HG03196 (cell line): ENCODE measurements at regions not wholly inside any gene's neighbourhood (a gene's known extent, or its start where the extent isn't known, plus 50 kb on each side); places are given as distances from the start of the nearest gene placed in this dataset.
"Not testable (repeated sequence)": the region's sequence is repeated elsewhere in the genome, so short reads cannot be mapped to it uniquely, and the experiment has no call there.

ENCODE experiments used
- ATAC-seq: cut with Tn5 transposase; IDR thresholded peaks from one replicate; pipeline ENCODE4 v1.9.1; 2021; ENCODE audit not compliant: unreplicated experiment

DNA sequence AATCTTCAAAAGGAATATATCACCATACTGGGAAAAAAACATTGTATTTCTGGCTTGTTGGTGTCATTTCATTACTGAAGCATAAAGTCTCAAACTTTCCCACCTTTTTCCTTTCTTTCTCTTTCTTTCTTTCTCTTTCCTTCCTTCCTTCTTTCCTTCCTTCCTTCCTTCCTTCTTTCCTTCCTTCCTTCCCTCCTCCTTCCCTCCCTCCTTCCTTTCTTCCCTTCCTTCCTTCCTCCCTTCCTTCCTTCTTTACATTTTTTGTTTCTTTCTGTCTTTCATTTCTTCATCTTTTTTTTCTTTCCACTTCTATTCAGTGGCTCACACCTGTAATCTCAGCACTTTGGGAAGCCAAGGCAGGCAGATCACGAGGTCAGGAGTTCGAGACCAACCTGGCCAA, 1160.7 kb downstream of the PCDH7 start:
- ATAC-seq = not testable (repeated sequence)

DNA sequence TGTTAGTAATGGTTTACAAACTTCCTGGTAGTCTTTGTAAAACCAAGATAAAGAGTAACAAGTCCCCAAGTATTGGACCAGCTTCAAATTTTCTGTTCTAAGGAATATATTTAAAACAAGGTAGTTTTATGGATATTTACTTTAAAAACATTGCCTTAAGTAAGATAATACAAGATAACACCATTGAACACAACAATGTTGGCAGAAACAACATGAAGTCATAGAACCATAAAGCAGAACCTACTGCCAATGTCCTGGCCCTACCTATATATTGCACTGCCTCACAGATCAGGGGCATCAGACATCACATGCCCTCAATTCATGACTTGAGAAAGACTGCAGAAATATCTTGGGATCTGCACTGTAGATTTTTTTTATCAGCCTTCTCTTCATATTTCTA, 1176.2 kb downstream of the PCDH7 start:
- no peak for ATAC-seq

DNA sequence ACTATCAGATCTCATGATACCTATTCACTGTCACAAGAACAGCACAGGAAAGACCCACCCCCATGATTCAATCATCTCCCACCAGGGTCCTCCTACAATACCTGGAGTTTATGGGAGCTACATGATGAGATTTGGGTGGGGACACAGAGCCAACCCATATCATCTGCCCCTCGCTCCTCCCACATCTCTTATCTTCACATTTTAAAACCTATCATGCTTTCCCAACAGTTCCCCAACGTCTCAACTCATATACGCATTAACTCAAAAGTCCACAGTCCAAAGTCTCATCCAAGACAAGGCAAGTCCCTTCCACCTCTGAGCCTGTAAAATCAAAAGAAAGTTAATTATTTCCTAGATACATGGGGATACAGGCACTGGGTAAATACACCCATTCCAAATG, 1185.2 kb downstream of the PCDH7 start:
- no peak for ATAC-seq

DNA sequence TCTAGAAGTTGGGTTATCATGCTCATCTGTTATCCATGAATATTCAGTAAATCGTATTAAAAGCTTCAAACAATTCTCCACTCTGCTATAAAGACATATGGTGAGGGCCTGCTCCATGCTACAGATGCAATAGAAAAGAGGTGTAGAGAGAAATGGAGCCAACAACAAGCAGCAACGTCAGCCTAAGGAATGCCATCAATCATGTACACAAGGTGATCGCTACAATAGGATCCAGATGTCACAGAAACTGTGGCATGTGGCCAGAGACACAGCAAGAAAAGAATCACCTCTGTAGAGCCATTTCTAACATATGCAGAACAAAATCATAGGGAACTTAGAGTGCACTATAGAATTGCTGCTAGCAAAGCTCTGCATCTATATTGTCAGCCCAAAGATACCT, 1188.1 kb downstream of the PCDH7 start:
- no peak for ATAC-seq

DNA sequence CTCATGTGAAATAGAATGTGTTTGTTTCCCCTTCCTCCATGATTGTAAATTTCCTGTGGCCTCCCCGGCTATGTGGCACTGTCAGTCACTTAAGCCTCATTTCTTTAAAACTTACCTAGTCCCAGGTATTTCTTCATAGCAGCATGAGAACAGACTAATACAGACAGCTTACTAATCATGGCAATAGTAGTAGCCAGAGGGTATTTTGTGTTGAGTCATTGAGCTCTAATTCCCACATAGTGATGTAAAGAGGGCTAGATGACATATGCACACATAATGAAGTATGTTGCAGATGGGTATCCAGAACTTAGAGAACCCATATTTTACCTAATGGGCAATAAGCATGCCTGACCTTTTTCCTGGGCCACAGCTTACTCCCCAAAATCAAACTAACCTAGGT, 1197.2 kb downstream of the PCDH7 start:
- no peak for ATAC-seq

DNA sequence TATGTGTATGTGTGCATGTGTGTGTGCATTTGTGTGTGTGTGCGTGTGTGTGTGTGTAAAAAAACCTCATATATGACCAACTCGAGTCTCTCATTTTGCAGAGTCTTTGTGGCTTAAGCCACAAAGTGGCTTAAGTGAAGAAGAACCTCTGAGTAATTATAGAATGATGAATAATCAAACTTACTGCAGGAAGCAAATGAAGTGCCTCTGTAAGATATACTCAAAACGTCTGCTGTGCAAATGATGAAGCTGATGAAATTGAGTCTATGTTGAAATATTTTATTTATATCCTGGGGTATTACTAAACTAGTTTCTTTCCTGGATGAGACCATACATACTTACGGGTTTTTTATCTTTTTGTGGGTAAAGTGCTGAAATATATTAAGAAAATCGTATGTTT, 1198.7 kb downstream of the PCDH7 start:
- ATAC-seq = no peak

DNA sequence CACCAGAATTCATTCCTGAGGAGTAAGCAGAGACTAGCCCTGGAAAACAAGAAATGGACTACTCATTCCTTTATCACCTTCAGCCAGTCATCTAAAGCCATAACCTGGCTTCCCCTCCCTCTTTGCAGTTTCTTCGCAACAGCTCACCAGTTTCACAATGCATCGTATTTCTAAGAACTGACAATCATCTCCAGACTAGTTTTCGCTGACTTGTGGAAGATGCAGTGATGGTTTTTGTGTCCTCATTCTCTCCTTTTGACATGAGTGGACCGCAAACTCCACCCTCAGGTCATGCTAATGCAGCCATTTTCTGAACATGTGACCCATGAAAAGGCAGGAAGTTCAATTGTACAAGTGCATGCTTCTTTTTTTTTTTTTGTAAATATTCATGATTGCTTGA, 1203.5 kb downstream of the PCDH7 start:
- no peak for ATAC-seq

DNA sequence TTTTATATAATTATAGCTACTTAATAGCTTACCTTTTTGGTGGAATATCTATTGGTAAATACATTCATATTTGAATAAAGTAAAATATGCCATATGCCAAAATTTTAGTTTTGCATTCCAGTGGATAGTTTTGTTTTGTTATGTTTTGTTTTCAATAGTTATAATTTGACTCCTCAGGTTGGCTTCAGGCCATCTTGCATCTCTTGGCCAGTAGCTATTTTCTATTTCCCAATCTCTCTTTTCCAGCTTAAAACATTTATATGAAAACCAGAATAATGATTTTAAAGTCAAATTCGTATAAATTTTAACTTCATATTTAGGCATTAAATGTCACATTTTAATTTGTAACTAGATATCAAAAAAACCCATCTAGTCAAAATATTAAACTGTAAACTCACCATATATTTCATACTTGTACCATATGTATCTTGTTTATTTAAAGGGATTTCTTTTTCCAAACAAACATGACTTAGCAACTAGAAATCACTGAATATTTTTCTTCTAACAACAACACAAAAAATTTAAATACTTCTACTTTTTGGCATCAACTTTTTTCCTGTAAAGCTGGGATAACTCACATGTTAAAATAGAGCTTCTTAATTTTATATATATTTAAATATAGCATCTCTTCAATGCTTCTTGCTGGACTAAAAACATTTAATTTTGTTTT, 1209.6 kb downstream of the PCDH7 start:
- ATAC-seq = no peak

DNA sequence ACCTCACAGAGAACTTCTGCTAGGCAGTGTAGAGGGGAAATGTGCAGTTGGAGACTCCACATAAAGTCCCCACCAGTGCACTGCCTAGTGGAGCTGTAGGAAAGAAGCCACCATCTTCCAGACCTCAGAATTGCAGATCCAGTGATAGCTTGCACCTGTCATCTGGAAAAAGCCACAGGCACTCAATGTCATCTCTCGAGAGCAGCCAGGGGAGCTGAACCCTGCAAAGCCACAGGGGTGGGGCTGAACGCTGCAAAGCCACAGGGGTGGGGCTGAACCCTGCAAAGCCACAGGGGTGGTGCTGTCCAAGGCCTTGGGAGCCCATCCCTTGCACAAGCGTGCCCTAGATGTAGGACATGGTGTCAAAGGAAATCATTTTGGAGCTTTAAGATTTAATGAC, 1226.3 kb downstream of the PCDH7 start:
- no peak for ATAC-seq

DNA sequence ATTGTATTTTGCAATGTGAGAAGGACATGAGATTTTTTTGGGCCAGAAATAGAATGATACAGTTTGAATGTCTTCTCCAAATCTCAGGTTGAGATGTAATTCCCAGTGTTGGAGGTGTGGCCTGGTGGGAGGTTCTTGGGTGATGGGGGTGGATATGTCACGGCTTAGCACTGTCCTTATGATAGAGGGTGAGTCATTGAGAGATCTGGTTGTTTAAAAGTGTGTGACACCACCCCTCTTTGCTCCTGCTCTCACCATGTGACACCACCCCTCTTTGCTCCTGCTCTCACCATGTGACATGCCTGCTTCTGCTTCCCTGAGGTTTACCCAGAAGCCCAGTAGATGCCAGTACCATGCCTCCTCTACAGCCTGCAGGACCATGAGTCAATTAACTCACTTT, 1226.9 kb downstream of the PCDH7 start:
- ATAC-seq = no peak

DNA sequence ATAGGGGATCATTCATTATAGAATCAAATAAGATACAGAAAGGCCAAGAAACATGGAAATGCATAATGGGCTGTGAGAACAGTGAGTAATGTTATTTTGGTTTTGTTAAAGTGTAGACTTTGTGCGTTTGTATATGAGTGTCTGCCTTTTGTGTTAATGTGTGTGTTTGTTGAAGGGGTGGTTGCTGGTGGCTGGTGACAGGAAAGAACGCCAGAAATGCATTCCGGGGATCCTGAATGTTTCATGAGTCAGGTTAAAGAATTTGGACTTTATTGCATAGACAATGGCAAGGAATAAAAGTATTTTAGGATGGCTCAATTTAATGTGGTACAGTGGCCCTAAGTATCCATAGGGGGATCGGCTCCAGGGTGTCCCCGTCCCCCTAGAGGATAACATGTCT, 1228.9 kb downstream of the PCDH7 start:
- no peak for ATAC-seq

DNA sequence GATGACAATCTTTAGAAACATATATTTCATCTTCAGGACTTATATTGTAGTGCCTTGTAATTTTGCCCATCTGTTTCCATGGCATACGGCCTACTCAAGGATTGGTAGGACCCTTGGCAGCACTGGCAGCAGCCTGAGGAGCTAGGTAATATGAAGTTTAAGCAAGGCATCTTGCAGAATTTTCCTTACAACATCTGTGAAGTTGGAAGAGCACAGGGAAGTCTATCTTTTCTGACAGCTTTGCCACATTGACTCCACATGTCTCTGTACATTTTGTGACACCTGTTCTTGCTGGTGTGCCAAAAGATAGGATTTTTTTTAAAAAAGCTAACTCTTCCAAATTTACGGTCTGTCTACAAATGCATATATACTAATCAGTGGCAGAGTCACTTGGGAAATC, 1235.2 kb downstream of the PCDH7 start:
- ATAC-seq = no peak

DNA sequence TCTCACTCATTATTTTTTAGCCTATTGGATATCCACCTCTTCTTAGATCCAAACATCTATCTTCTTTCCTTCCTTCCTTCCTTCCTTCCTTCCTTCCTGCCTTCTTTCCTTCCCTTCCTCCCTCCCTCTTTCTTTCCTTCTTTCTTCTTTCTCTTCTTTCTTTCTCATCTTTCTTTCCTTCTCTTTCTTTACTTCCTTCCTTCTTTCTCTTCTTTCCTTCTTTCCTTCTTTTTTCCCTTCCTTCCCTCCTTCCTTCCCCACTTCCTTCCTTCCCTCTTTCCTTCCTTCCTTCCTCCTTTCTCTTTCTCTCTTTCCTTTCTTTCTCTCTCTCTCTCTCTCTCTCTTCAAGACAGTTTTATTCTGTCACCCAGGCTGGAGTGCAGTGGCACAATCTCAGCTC, 1239.8 kb downstream of the PCDH7 start:
- ATAC-seq = no peak

DNA sequence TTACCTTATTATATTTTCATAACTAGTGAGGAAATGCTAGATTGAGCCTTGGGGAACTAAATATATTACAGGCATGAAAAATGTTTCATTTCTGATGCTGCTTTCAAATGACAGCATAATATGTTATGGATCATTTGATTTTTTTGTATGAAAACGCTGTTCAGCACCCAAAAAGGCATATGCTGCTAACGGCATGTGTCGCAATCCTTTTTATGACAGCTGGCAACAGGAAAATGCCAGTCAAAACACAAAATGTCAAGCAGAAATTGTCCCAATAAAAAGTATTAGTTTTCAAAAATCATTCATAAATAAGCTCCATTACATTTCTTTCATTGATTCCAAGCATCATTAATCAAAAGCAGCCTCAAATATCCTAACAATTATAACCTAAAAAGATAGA, 1244.5 kb downstream of the PCDH7 start:
- no peak for ATAC-seq

DNA sequence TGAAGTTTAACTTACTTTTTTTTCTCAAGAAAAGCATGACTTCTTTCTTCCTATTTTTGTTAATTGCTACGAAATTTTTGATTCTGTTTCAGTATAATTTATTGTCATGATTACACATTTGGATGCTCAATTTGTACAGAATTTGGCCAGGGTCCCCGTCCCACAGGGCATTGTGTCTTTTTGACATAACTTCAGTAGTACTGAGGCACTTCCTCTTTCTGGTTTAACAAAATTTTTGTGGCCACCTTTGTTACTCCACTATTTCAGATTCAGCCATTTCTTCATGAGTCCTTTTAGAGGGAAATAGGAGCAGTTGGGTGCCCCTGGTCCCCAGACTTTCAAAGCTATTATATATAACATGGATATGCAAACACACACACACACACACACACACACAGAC, 1248.7 kb downstream of the PCDH7 start:
- ATAC-seq = no peak

DNA sequence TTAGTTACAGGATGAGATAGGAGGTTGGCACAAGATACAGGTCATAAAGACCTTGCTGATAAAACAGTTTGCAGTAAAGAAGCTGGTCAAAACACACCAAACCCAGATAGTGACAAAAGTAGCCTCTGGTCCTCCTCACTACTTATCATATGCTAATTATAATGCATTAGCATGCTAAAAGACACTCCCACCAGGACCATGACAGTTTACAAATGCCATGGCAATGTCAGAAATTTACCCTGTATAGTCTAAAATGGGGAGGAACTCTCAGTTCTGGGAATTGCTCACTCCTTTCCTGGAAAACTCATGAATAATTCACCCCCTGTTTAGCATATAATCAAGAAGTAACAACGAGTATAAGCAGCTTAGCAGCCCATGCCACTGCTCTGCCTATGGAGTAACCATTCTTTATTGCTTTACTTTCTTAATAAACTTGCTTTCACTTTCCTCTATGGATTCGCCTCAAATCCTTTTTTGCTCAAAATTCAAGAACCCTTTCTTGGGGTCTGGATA, 1254.4 kb downstream of the PCDH7 start:
- no peak for ATAC-seq

DNA sequence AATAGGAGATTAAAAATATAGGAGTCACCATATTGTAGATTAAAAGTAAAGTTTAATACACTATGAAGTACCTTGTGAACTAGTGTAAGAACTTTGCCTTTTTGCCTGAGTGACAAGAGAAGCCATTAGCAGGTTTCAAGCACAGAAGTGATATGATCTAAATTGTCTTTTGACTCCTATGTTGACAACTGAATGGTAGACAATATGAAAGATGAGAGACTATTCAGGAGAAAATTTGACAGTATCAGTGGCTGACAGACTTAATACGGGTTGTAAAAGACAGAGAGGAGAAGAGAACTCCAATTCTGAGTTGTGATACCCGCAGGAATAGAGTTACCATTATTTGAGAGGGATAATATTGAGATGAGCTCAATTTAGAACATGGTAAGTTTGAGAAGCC, 1259.8 kb downstream of the PCDH7 start:
- ATAC-seq = no peak

DNA sequence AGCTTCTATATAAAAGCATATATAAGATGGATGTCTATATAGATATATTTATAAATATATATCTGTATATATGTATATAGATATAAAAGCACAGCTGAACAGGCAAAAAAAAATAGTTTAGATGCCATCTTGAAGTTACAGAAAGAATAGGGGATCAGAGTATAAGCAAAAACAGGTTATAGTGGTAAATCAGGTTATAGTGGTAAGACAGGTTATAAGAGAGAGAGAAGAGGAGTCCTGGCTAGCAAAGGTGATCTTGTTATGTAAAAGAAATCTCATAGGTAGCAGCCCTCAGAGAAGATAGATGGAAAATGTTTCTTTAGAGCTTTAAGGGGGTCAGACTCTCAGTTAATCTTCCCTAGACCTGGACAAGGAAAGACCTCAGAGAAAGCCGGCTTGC, 1263.1 kb downstream of the PCDH7 start:
- ATAC-seq = no peak

DNA sequence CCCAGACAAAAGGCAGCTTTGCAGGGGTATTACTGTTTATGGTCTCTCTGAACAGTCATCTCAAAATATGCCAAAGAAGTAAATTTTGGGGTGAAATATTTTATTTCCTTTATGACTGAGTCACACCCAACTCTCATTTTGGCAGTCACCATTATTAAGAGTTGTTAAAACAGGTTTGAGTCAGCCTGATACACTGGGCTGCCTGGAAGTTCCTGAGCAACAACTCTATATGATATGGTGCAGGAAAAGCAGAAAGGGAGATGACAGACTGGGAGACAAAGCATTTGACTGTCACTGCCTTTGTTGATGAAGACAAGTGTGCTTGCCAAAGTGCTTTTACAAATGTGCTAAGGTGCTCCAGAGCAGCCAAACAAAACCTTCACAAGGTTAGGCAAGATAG, 1263.5 kb downstream of the PCDH7 start:
- ATAC-seq = no peak

DNA sequence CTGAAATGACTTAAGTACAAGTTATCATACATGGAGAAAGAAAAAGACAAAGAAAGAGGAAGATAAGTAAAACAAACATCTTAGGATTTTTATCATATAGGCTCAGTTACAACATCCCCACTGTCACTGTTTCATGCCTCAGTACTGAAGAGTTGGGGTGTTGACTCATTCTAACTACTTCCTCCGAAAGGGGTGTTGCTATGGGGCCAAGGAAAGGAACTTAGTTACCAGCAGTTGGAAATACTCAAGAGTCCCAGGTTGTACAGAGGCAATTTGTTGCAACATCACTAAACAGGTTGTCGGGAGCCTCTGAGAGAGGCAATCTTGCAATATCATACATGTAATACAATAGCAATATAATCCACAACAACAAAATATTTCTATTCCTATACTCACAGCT, 1264.7 kb downstream of the PCDH7 start:
- no peak for ATAC-seq

DNA sequence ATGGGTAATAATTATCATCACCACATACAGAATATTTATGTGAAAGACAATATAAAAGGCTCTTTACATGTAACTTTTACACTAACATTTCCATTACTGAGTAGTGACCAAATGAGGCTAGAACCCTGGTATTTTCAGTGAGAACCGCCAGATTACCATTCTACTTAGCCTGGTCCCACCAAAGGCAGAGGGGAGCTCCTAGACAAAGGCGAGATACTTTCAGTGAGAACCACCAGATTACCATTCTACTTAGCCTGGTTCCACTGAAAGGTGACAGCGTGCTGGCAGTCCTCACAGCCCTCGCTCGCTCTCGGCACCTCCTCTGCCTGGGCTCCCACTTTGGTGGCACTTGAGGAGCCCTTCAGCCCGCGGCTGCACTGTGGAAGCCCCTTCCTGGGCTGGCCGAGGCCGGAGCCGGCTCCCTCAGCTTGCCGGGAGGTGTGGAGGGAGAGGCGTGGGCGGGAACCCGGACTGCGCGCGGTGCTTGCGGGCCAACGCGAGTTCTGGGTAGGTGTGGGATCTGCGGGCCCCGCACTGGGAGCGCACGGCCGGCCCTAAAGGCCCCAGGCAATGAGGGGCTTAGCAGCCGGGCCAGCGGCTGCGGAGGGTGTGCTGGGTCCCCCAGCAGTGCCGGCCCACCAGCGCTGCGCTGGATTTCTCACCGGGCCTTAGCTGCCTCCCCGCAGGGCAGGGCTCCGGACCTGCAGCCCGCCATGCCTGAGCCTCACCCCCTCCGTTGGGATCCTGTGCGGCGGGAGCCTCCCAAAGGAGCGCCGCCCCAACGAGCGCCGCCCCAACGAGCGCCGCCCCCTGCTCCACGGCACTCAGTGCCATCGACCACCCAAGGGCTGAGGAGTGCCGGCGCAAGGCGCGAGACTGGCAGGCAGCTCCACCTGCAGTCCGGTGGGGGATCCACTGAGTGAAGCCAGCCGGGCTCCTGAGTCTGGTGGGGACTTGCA, 1276.1 kb downstream of the PCDH7 start:
- no peak for ATAC-seq

DNA sequence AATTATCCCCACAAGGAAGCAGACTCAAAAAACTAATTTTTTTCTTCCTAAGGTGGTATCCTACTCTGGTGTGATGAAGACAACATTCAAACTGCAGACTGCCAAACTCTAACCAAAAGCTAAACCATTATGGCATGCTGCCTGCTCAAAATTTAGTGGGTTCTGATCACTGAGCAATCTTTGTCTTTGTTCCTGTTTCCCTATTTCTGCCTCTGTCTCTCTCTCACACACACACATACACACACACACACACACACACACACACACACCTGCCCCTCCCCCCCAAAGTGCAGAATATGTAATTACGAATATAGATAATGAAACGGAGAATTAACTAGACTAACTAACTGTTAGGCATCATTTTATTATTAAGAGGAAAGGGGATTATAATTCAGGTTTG, 1278.6 kb downstream of the PCDH7 start:
- ATAC-seq = no peak
